AG08395 (cell line): ENCODE measurements at regions not wholly inside any gene's neighbourhood (a gene's known extent, or its start where the extent isn't known, plus 50 kb on each side); places are given as distances from the start of the nearest gene placed in this dataset.

Experiments used
- DNase-seq: peaks from one replicate; pipeline ENCODE4 v3.0.0; 2012; ENCODE audit warnings: mixed read lengths, low spot score

- no peak for DNase-seq
Measured at GRCh38 chr10:117718986-117719920, 176.7 kb downstream of the EMX2 start.

GRCh38 chr10:117720931-117721835 lies 178.6 kb downstream of the EMX2 start:
- DNase-seq: no peak

- DNase-seq: no peak
Measured at GRCh38 chr10:117721873-117722272, 179.3 kb downstream of the EMX2 start.

GRCh38 chr10:117723343-117723742 lies 180.8 kb downstream of the EMX2 start:
- DNase-seq: peak; percentile 28

GRCh38 chr10:117725993-117726392 lies 183.4 kb downstream of the EMX2 start:
- no peak for DNase-seq

GRCh38 chr10:117726596-117727295 lies 184.2 kb downstream of the EMX2 start:
- DNase-seq: no peak

- DNase-seq: no peak
Measured at GRCh38 chr10:117727421-117727820, 184.9 kb downstream of the EMX2 start.

- no peak for DNase-seq
Measured at GRCh38 chr10:117728087-117728486, 185.5 kb downstream of the EMX2 start.

GRCh38 chr10:117729156-117729555 lies 186.6 kb downstream of the EMX2 start:
- DNase-seq: no peak

- no peak for DNase-seq
Measured at GRCh38 chr10:117731121-117731791, 188.7 kb downstream of the EMX2 start.

GRCh38 chr10:117734731-117735405 lies 192.3 kb downstream of the EMX2 start:
- no peak for DNase-seq

- DNase-seq: peak; percentile 63
Measured at GRCh38 chr10:117736655-117737054, 194.1 kb downstream of the EMX2 start.

GRCh38 chr10:117740088-117740487 lies 197.5 kb downstream of the EMX2 start:
- DNase-seq: no peak

GRCh38 chr10:117740691-117741222 lies 198.2 kb downstream of the EMX2 start:
- no peak for DNase-seq

GRCh38 chr10:117741524-117741923 lies 199.0 kb downstream of the EMX2 start:
- no peak for DNase-seq

GRCh38 chr10:117743509-117743908 lies 201.0 kb downstream of the EMX2 start:
- no peak for DNase-seq

- no peak for DNase-seq
Measured at GRCh38 chr10:117745301-117745700, 202.8 kb downstream of the EMX2 start.

GRCh38 chr10:117746541-117747448 lies 204.2 kb downstream of the EMX2 start:
- no peak for DNase-seq

GRCh38 chr10:117747636-117748035 lies 205.1 kb downstream of the EMX2 start:
- no peak for DNase-seq

- no peak for DNase-seq
Measured at GRCh38 chr10:117748058-117748457, 205.5 kb downstream of the EMX2 start.
